Fibroblast of villous mesenchyme (primary cell): ENCODE measurements at regions not wholly inside any gene's neighbourhood (a gene's known extent, or its start where the extent isn't known, plus 50 kb on each side); places are given as distances from the start of the nearest gene placed in this dataset.
A peak's percentile ranks its signal among the peaks of the same experiment; 100 is the strongest.
"Not testable (repeated sequence)": the region's sequence is repeated elsewhere in the genome, so short reads cannot be mapped to it uniquely, and the experiment has no call there.

Experiments used
- DNase-seq: peaks from one replicate; pipeline ENCODE4 v3.0.0-alpha.2; 2010; ENCODE audit warnings: low read depth
- H3K4me3 ChIP-seq: 2 replicates; pipeline ENCODE4 v1.5.1; 2011; ENCODE audit warnings: low read depth, mild to moderate bottlenecking, low read length
- TF ChIP-seq, protein P1 (sequence below): IDR thresholded peaks from 2 replicates; pipeline ENCODE4 v1.5.1; 2012; ENCODE audit warnings: low read depth, mild to moderate bottlenecking, low read length; ENCODE audit not compliant: insufficient read depth

DNA sequence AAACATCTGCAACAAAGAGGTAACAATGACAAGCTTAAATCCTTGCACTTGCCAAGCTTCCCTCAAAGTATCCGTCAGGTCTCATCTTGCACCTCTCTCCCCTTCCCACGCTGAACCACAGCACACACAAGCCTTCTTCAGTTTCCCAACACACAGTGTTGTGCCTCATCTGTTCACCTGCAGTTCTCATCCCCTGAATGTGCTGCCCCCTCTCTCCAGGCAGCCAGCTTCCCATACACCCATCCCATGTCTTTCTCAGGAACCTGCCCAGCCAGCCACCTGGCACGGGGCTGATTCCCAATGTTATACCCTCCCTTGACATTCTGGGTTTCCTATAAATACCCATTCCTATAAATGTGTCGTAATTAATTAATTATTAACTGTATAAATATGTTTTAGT is 314.8 kb downstream of the PRELID2 start:
- TF ChIP-seq, protein P1, sequence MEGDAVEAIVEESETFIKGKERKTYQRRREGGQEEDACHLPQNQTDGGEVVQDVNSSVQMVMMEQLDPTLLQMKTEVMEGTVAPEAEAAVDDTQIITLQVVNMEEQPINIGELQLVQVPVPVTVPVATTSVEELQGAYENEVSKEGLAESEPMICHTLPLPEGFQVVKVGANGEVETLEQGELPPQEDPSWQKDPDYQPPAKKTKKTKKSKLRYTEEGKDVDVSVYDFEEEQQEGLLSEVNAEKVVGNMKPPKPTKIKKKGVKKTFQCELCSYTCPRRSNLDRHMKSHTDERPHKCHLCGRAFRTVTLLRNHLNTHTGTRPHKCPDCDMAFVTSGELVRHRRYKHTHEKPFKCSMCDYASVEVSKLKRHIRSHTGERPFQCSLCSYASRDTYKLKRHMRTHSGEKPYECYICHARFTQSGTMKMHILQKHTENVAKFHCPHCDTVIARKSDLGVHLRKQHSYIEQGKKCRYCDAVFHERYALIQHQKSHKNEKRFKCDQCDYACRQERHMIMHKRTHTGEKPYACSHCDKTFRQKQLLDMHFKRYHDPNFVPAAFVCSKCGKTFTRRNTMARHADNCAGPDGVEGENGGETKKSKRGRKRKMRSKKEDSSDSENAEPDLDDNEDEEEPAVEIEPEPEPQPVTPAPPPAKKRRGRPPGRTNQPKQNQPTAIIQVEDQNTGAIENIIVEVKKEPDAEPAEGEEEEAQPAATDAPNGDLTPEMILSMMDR = no peak
- DNase-seq = no peak
- no peak overlapping the region for H3K4me3 ChIP-seq

GRCh38 chr5:145517588-145517987 is 317.6 kb downstream of the PRELID2 start:
- not testable (repeated sequence) for H3K4me3 ChIP-seq, DNase-seq

DNA sequence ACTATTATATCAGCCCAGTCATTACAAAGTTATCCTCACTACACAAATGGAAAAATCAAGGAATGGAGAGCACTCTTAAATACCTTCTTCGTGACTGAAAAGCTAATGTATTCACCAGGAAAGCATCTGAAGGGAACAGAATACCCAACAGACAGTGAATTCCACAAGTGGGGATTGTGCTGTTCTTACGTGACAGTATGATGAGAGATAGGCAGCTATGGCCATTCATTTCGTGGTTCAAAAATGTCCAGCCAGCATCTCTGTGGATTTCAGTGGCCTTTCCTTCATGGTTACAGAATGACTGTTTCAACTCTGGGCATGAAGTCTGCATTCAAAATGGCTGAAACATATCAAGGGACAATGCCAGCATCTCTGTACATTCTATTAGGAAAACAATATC is 323.8 kb downstream of the PRELID2 start:
- DNase-seq = no peak
- TF ChIP-seq, protein P1 = no peak
- H3K4me3 ChIP-seq = no peak overlapping the region

DNA sequence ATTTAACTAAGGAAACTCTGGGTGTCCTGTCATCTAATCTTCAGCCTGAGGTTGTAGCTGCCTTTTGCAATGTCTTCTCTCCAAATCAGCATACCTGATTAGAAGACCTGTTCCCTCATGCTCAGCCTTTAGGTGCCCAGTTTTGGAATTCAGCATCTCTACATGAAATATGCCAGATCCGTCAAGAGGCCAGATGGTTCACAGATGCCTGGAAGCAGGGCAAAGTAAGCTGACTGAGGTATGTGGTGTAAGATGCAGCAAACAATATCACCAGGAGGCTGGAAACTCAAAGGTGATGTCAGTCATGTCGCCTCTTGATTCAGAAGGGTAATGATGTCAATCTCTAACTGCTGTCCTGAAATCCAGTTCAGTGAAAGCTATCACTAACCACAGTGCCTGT is 324.4 kb downstream of the PRELID2 start:
- H3K4me3 ChIP-seq = no peak overlapping the region
- TF ChIP-seq, protein P1 = no peak
- DNase-seq = no peak

DNA sequence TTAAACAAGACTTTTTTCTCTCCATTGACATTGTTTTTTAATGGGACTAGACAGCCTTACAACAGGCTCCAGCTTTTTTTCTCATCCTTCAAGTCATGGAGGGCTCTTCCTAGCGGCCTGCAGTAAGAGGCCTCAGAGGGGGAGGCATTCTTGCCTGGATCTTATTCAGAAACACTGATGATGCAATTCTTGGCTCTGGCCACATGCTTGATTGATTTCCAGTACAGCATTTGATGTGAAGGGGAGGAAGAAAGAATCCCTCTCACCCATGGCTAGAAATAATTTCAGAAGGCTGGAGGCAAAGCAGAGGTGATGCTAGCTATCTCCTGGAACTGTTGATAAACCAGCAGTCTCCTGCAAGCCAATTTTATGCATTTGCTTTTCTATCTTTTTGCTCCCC is 324.8 kb downstream of the PRELID2 start:
- DNase-seq = peak; percentile 67
- TF ChIP-seq, protein P1 = no peak
- H3K4me3 ChIP-seq = no peak overlapping the region

- DNase-seq = peak; percentile 18
- H3K4me3 ChIP-seq = no peak overlapping the region
- TF ChIP-seq, protein P1 = no peak
These were observed 325.6 kb downstream of the PRELID2 start for GRCh38 chr5:145509336-145510136.

- TF ChIP-seq, protein P1 = no peak
- no peak for DNase-seq
- no peak overlapping the region for H3K4me3 ChIP-seq
These were observed 328.8 kb downstream of the PRELID2 start for GRCh38 chr5:145506185-145506850.
